Thyroid gland (tissue), 4 donors: ENCODE measurements at regions not wholly inside any gene's neighbourhood (a gene's known extent, or its start where the extent isn't known, plus 50 kb on each side); places are given as distances from the start of the nearest gene placed in this dataset.

Source experiments
- DNase-seq, 2 donors: peaks; one replicate each; pipeline ENCODE4 v3.0.0-alpha.2; 2019
- H3K27ac ChIP-seq, 3 donors: fragments of 200-600 bp; sonication (generic); 1 replicate in 2 of 3; 2 replicates in 1 of 3; pipeline ENCODE4 v1.5.1; 2016 to 2019; ENCODE audit warnings: mild to moderate bottlenecking in 1 of 3, moderate library complexity in 1 of 3
- H3K27me3 ChIP-seq: fragments of 200-600 bp; sonication (generic); one replicate; pipeline ENCODE4 v1.5.1; 2019
- H3K36me3 ChIP-seq, 2 donors: fragments of 200-600 bp; sonication (generic); one replicate each; pipeline ENCODE4 v1.5.1; 2016 to 2019
- H3K4me1 ChIP-seq, 2 donors: fragments of 200-600 bp; sonication (generic); one replicate each; pipeline ENCODE4 v1.5.1; 2017 to 2019
- H3K4me3 ChIP-seq, 3 donors: fragments of 200-600 bp; sonication (generic); replicated peaks in 1 of 3; 1 replicate in 2 of 3; 2 replicates in 1 of 3; pipeline ENCODE4 v1.5.1; 2016; ENCODE audit warnings: mild to moderate bottlenecking in 1 of 3
- H3K9me3 ChIP-seq: fragments of 200-600 bp; sonication (generic); one replicate; pipeline ENCODE4 v1.5.1; 2017
- CTCF ChIP-seq, 6 experiments: fragments of 200-600 bp in 3 of 6; fragments of 450-650 bp in 3 of 6; sonication (generic) in 3 of 6; IDR thresholded peaks; one replicate each; pipeline ENCODE4 v1.5.1; 2016 to 2019; ENCODE audit warnings: antibody characterized with exemption in 6 of 6, mild to moderate bottlenecking in 2 of 6, inconsistent platforms in 1 of 6, moderate library complexity in 1 of 6
- POLR2A ChIP-seq, 2 donors: fragments of 450-650 bp; IDR thresholded peaks; one replicate each; pipeline ENCODE4 v1.6.1; 2017; ENCODE audit warnings: antibody characterized with exemption in 2 of 2, mild to moderate bottlenecking in 2 of 2, moderate library complexity in 1 of 2
- WGBS, 2 donors: methylation state at CpG; one replicate each; pipeline ENCODE4 v1.1.5; 2017; 5-methylcytosine and 5-hydroxymethylcytosine counted together
- intact Hi-C: fragments of 100-400 bp; cut with DNase I; formaldehyde crosslinking; loops from one replicate; pipeline ENCODE4 v1.15.1; 2023

GRCh38 chr3:25174251-25174650 lies 253.8 kb upstream of the RARB start:
- intact Hi-C loops = no loop called here
- Histone ChIP-seq H3K27ac (no peak overlapping the region), H3K36me3 (no peaks in the 10 kb centered on the region), H3K9me3 (no peaks in the 10 kb centered on the region), H3K27me3 (no peaks in the 10 kb centered on the region), H3K4me1 (peaks cover 0 to 4% of the 10 kb centered on the region in 2 donors), H3K4me3 (no peak overlapping the region)
- no peak for TF ChIP-seq POLR2A (IDR thresholded peaks at IDR 0.05)
- no peak for TF ChIP-seq CTCF (IDR thresholded peaks at IDR 0.05)
- no peak for DNase-seq
- WGBS, 2 donors = 97 to 98% methylated on average over 13 of the region's 13 CpGs

GRCh38 chr3:25177041-25177440 lies 251.0 kb upstream of the RARB start:
- H3K27me3 ChIP-seq = no peaks in the 10 kb centered on the region
- no peak overlapping the region for H3K27ac ChIP-seq
- TF ChIP-seq CTCF (IDR thresholded peaks at IDR 0.05) (no peak), POLR2A (IDR thresholded peaks at IDR 0.05) (no peak)
- intact Hi-C loops = no loop called here
- DNase-seq = no peak
- no peaks in the 10 kb centered on the region for H3K36me3 ChIP-seq
- no peak overlapping the region for H3K4me3 ChIP-seq
- H3K9me3 ChIP-seq = no peaks in the 10 kb centered on the region
- H3K4me1 ChIP-seq = peaks cover 0 to 4% of the 10 kb centered on the region in 2 donors
- 76 to 82% methylated on average over 3 of the region's 3 CpGs for WGBS, 2 donors

- Histone ChIP-seq H3K9me3 (no peaks in the 10 kb centered on the region), H3K4me1 (no peaks in the 10 kb centered on the region), H3K36me3 (no peaks in the 10 kb centered on the region), H3K27ac (no peak overlapping the region), H3K4me3 (no peak overlapping the region), H3K27me3 (no peaks in the 10 kb centered on the region)
- 81 to 91% methylated on average over 4 of the region's 4 CpGs for WGBS, 2 donors
- TF ChIP-seq POLR2A (IDR thresholded peaks at IDR 0.05) = no peak
- TF ChIP-seq CTCF (IDR thresholded peaks at IDR 0.05) = no peak
- intact Hi-C loops = no loop called here
- no peak for DNase-seq
Measured at GRCh38 chr3:25178672-25179071, 249.4 kb upstream of the RARB start.

- Histone ChIP-seq H3K4me3 (no peak overlapping the region), H3K36me3 (no peaks in the 10 kb centered on the region), H3K27ac (no peak overlapping the region), H3K4me1 (no peaks in the 10 kb centered on the region), H3K27me3 (no peaks in the 10 kb centered on the region), H3K9me3 (no peaks in the 10 kb centered on the region)
- intact Hi-C loops = no loop called here
- WGBS, 2 donors = 96 to 98% methylated on average over 2 of the region's 2 CpGs
- DNase-seq = no peak
- TF ChIP-seq POLR2A (IDR thresholded peaks at IDR 0.05) (no peak), CTCF (IDR thresholded peaks at IDR 0.05) (no peak)
Measured at GRCh38 chr3:25181096-25181495, 247.0 kb upstream of the RARB start.

GRCh38 chr3:25182794-25183193 lies 245.3 kb upstream of the RARB start:
- Histone ChIP-seq H3K27me3 (no peaks in the 10 kb centered on the region), H3K4me3 (no peak overlapping the region), H3K4me1 (no peaks in the 10 kb centered on the region), H3K9me3 (no peaks in the 10 kb centered on the region), H3K36me3 (no peaks in the 10 kb centered on the region), H3K27ac (no peak overlapping the region)
- intact Hi-C loops = no loop called here
- 71 to 79% methylated on average over 3 of the region's 3 CpGs for WGBS, 2 donors
- no peak for DNase-seq
- no peak for TF ChIP-seq POLR2A (IDR thresholded peaks at IDR 0.05)
- TF ChIP-seq CTCF (IDR thresholded peaks at IDR 0.05) = no peak
